Astrocyte of the spinal cord (primary cell): ENCODE measurements at regions not wholly inside any gene's neighbourhood (a gene's known extent, or its start where the extent isn't known, plus 50 kb on each side); places are given as distances from the start of the nearest gene placed in this dataset.
"Not testable (repeated sequence)": the region's sequence is repeated elsewhere in the genome, so short reads cannot be mapped to it uniquely, and the experiment has no call there.

Source experiments
- DNase-seq: peaks from one replicate; pipeline ENCODE4 v3.0.0; 2011; ENCODE audit warnings: low read depth, low spot score
- H3K4me3 ChIP-seq: 2 replicates; pipeline ENCODE4 v1.5.1; 2011; ENCODE audit warnings: low read depth, mild to moderate bottlenecking, low read length, moderate library complexity
- CTCF ChIP-seq: IDR thresholded peaks from 2 replicates; pipeline ENCODE4 v1.5.1; 2012; ENCODE audit warnings: low read depth, mild to moderate bottlenecking, low read length, inconsistent platforms
- in situ Hi-C: cut with HindIII; loops from 2 replicates; pipeline ENCODE4 v1.10.0; 2017; ENCODE audit warnings: low sequenced_read_pairs

DNA sequence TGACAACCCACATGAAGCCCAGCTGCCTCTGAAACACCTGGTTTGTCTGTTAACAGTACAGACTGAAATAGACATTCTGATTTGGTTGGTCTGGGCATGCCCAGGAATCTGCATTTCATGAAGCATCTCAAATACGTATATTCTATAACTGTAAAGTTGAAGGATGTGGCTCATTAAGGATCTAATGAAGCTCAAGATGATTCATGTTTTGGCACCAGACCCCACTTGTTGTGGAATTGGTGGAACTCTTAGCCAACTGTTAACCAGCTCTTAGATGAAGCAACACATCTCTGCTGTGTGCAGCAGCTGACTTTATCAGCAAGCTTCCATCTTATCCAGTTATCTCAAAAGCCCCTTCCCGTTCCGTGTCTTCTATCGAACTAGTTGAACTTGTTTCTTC is 232.2 kb downstream of the INSC start:
- no peak for TF ChIP-seq CTCF

DNA sequence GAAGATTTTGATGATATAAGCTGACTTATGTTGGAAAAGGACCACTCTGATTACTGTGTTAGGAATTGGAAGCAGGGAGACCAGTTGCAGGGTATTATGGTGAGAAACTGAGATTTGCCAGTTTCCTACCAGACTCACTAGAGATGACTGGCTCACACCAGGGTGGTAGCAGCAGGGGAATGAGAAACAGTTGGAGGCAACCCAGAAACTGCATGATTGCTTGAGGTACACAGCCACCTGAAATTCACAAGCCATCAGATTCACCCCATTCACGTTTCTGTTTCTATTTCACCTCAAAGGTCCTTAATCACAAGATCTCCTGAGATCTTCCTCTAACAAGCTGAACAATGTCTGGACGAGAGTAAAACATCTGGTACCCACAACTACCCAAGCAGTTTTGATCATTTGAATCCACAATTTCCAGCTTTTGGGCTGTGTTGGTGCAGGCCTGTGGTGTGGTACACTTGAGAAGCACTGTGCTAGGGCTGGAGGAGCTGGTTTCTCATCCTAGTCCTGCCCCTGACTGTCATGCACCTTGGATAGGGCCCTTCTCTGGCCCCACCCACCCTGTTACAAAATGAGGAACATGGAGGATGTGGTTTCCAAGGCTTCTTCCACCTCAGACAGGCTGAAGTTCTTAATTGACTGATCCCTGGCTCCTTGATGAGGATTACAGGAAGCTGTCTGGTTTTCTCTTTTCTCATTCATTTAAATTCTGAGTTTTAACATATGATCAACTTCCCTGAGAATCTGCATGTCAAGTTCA is 233.4 kb downstream of the INSC start:
- in situ Hi-C loops = no loop called here
- no peak overlapping the region for H3K4me3 ChIP-seq
- no peak for DNase-seq
- no peak for TF ChIP-seq CTCF

More for the DNA sequence above, 232.2 kb downstream of the INSC start:
- in situ Hi-C loops = no loop called here
- H3K4me3 ChIP-seq = no peak overlapping the region
- DNase-seq = no peak

GRCh38 chr11:15349413-15349812 is 234.7 kb downstream of the INSC start:
- in situ Hi-C loops = no loop called here
- DNase-seq = no peak
- no peak overlapping the region for H3K4me3 ChIP-seq
- no peak for TF ChIP-seq CTCF

DNA sequence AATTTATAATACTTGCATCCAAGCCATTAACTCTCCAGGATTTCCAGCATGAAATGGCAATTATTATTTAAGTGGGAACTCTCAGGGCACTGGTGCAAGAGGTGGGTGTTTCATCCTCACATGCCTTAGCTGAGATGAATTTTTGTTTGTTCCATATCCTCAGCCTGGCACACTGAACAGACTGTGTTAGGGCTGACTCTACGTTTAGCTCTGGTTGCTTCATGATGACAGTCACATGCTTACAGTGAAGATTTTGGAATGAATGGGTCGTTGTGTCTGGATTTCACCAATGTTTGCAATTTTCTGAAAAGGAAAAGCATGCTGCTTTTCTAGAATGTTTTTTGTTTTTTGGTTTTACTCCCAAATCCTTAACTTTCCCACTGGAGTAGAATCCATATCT is 246.6 kb downstream of the INSC start:
- in situ Hi-C loops = no loop called here
- no peak for DNase-seq
- no peak overlapping the region for H3K4me3 ChIP-seq
- TF ChIP-seq CTCF = no peak

- in situ Hi-C loops, H3K4me3 ChIP-seq, DNase-seq: not testable (repeated sequence)
These were observed 250.6 kb downstream of the INSC start for GRCh38 chr11:15365286-15365685.

- in situ Hi-C loops = no loop called here
- no peak for DNase-seq
- no peak for TF ChIP-seq CTCF
- H3K4me3 ChIP-seq = no peak overlapping the region
These were observed 253.0 kb downstream of the INSC start for GRCh38 chr11:15367695-15368094.

GRCh38 chr11:15370495-15371147 is 255.9 kb downstream of the INSC start:
- no peak for TF ChIP-seq CTCF
- no peak overlapping the region for H3K4me3 ChIP-seq
- DNase-seq = no peak
- in situ Hi-C loops = no loop called here
